ENCODE measurements at regions not wholly inside any gene's neighbourhood (a gene's known extent, or its start where the extent isn't known, plus 50 kb on each side); places are given as distances from the start of the nearest gene placed in this dataset.

- no peaks in the 10 kb centered on the region for H3K36me3 ChIP-seq (ENCODE audit: control insufficient read depth, insufficient read depth, low read length)
- H3K4me1 ChIP-seq (ENCODE audit: control insufficient read depth, insufficient read depth, low read length), result no peaks in the 10 kb centered on the region
- DNase-seq, result no peak
- Mint-ChIP-seq H3K4me3 (no peak overlapping the region), H3K4me1 (no peaks in the 10 kb centered on the region), H3K27ac (no peak overlapping the region), H3K9me3 (no peaks in the 10 kb centered on the region), H3K27me3 (ENCODE audit: insufficient read depth) (no peaks in the 10 kb centered on the region), H3K36me3 (ENCODE audit: low read depth) (no peaks in the 10 kb centered on the region)
- H3K4me3 ChIP-seq (ENCODE audit: low read length), result no peak overlapping the region
- H3K27ac ChIP-seq (ENCODE audit: low read depth, low read length), result no peak overlapping the region
- no peak overlapping the region for H3K9ac ChIP-seq (ENCODE audit: extremely low read depth, low read length, poor library complexity, severe bottlenecking)
- H3K9me3 ChIP-seq (ENCODE audit: control insufficient read depth, low read length), result no peaks in the 10 kb centered on the region
- 88 to 92% methylated on average over 3 to 4 of the region's 4 CpGs for WGBS, 2 experiments (ENCODE audit: insufficient coverage in 1 of 2, insufficient read length in 1 of 2)
- no peaks in the 10 kb centered on the region for H3K27me3 ChIP-seq (ENCODE audit: control insufficient read depth, insufficient read depth, low read length, poor library complexity, severe bottlenecking)
- no peak for TF ChIP-seq CTCF (conservative IDR thresholded peaks at IDR 0.05)
Observed at GRCh38 chr4:170775851-170776250, 686.1 kb upstream of the AADAT start.

GRCh38 chr4:170773709-170774273 lies 684.0 kb upstream of the AADAT start:
- Histone ChIP-seq H3K27me3 (ENCODE audit: control insufficient read depth, insufficient read depth, low read length, poor library complexity, severe bottlenecking) (no peaks in the 10 kb centered on the region), H3K36me3 (ENCODE audit: control insufficient read depth, insufficient read depth, low read length) (no peaks in the 10 kb centered on the region), H3K4me1 (ENCODE audit: control insufficient read depth, insufficient read depth, low read length) (no peaks in the 10 kb centered on the region), H3K9ac (ENCODE audit: extremely low read depth, low read length, poor library complexity, severe bottlenecking) (no peak overlapping the region), H3K9me3 (ENCODE audit: control insufficient read depth, low read length) (no peaks in the 10 kb centered on the region), H3K4me3 (ENCODE audit: low read length) (no peak overlapping the region), H3K27ac (ENCODE audit: low read depth, low read length) (no peak overlapping the region)
- H3K27ac Mint-ChIP-seq, result no peak overlapping the region
- no peaks in the 10 kb centered on the region for H3K4me1 Mint-ChIP-seq
- no peak overlapping the region for H3K4me3 Mint-ChIP-seq
- WGBS, 2 experiments (ENCODE audit: insufficient coverage in 1 of 2, insufficient read length in 1 of 2), result 90% methylated on average over 2 of the region's 2 CpGs; no CpG with 5 or more reads in 1 of the 2 experiments
- no peaks in the 10 kb centered on the region for H3K36me3 Mint-ChIP-seq (ENCODE audit: low read depth)
- no peaks in the 10 kb centered on the region for H3K9me3 Mint-ChIP-seq
- TF ChIP-seq CTCF (conservative IDR thresholded peaks at IDR 0.05), result no peak
- no peaks in the 10 kb centered on the region for H3K27me3 Mint-ChIP-seq (ENCODE audit: insufficient read depth)
- DNase-seq, result no peak

GRCh38 chr4:170772429-170772828 lies 682.7 kb upstream of the AADAT start:
- no peak overlapping the region for H3K4me3 ChIP-seq (ENCODE audit: low read length)
- TF ChIP-seq CTCF (conservative IDR thresholded peaks at IDR 0.05), result no peak
- H3K27me3 Mint-ChIP-seq (ENCODE audit: insufficient read depth), result no peaks in the 10 kb centered on the region
- H3K27ac ChIP-seq (ENCODE audit: low read depth, low read length), result no peak overlapping the region
- H3K4me1 ChIP-seq (ENCODE audit: control insufficient read depth, insufficient read depth, low read length), result no peaks in the 10 kb centered on the region
- no peak for DNase-seq
- no peaks in the 10 kb centered on the region for H3K9me3 ChIP-seq (ENCODE audit: control insufficient read depth, low read length)
- H3K4me3 Mint-ChIP-seq, result no peak overlapping the region
- H3K4me1 Mint-ChIP-seq, result no peaks in the 10 kb centered on the region
- H3K9ac ChIP-seq (ENCODE audit: extremely low read depth, low read length, poor library complexity, severe bottlenecking), result no peak overlapping the region
- H3K36me3 Mint-ChIP-seq (ENCODE audit: low read depth), result no peaks in the 10 kb centered on the region
- 92 to 95% methylated on average over 1 of the region's 1 CpG for WGBS, 2 experiments (ENCODE audit: insufficient coverage in 1 of 2, insufficient read length in 1 of 2)
- H3K9me3 Mint-ChIP-seq, result no peaks in the 10 kb centered on the region
- H3K36me3 ChIP-seq (ENCODE audit: control insufficient read depth, insufficient read depth, low read length), result no peaks in the 10 kb centered on the region
- H3K27ac Mint-ChIP-seq, result no peak overlapping the region
- no peaks in the 10 kb centered on the region for H3K27me3 ChIP-seq (ENCODE audit: control insufficient read depth, insufficient read depth, low read length, poor library complexity, severe bottlenecking)
